Neuron (in vitro differentiated cells): ENCODE measurements at regions not wholly inside any gene's neighbourhood (a gene's known extent, or its start where the extent isn't known, plus 50 kb on each side); places are given as distances from the start of the nearest gene placed in this dataset.

Experiments
- H2AFZ ChIP-seq: one replicate; pipeline ENCODE4 v1.6.1; 2013; ENCODE audit warnings: low read depth, mild to moderate bottlenecking, inconsistent platforms, low read length, moderate library complexity
- H3K27me3 ChIP-seq: one replicate; pipeline ENCODE4 v1.6.1; 2013; ENCODE audit warnings: low read length; ENCODE audit not compliant: insufficient read depth
- H3K36me3 ChIP-seq: one replicate; pipeline ENCODE4 v1.6.1; 2013; ENCODE audit warnings: low read length; ENCODE audit not compliant: insufficient read depth
- H3K4me1 ChIP-seq: one replicate; pipeline ENCODE4 v1.6.1; 2013; ENCODE audit warnings: low read length; ENCODE audit not compliant: insufficient read depth
- H3K4me3 ChIP-seq: 2 replicates; pipeline ENCODE4 v1.5.1; 2013; ENCODE audit warnings: mild to moderate bottlenecking, low read length, moderate library complexity
- H3K9me3 ChIP-seq: one replicate; pipeline ENCODE4 v1.6.1; 2013; ENCODE audit warnings: low read length

- no peaks in the 10 kb centered on the region for H3K4me1 ChIP-seq
- peaks cover 4% of the 10 kb centered on the region for H3K27me3 ChIP-seq
- no peak overlapping the region for H3K4me3 ChIP-seq
- no peaks in the 10 kb centered on the region for H3K36me3 ChIP-seq
- no peak overlapping the region for H2AFZ ChIP-seq
- H3K9me3 ChIP-seq, result no peaks in the 10 kb centered on the region
These were observed 168.3 kb upstream of the RPS6KA3 start for GRCh38 chrX:20434986-20435385.

- H2AFZ ChIP-seq, result no peak overlapping the region
- no peak overlapping the region for H3K4me3 ChIP-seq
- H3K36me3 ChIP-seq, result no peaks in the 10 kb centered on the region
- H3K9me3 ChIP-seq, result no peaks in the 10 kb centered on the region
- no peaks in the 10 kb centered on the region for H3K4me1 ChIP-seq
- H3K27me3 ChIP-seq, result peaks cover 4% of the 10 kb centered on the region
These were observed 166.7 kb upstream of the RPS6KA3 start for GRCh38 chrX:20433388-20433775.

- H3K4me1 ChIP-seq, result no peaks in the 10 kb centered on the region
- H2AFZ ChIP-seq, result no peak overlapping the region
- H3K36me3 ChIP-seq, result no peaks in the 10 kb centered on the region
- no peak overlapping the region for H3K4me3 ChIP-seq
- H3K9me3 ChIP-seq, result no peaks in the 10 kb centered on the region
- H3K27me3 ChIP-seq, result peaks cover 4% of the 10 kb centered on the region
These were observed 166.2 kb upstream of the RPS6KA3 start for GRCh38 chrX:20432746-20433387.

- Histone ChIP-seq H2AFZ (no peak overlapping the region), H3K4me1 (no peaks in the 10 kb centered on the region), H3K9me3 (no peaks in the 10 kb centered on the region), H3K36me3 (no peaks in the 10 kb centered on the region), H3K27me3 (peaks cover 10% of the 10 kb centered on the region), H3K4me3 (no peak overlapping the region)
These were observed 165.3 kb upstream of the RPS6KA3 start for GRCh38 chrX:20432048-20432447.

- Histone ChIP-seq H3K27me3 (peaks cover 10% of the 10 kb centered on the region), H3K9me3 (no peaks in the 10 kb centered on the region), H3K36me3 (no peaks in the 10 kb centered on the region), H3K4me1 (no peaks in the 10 kb centered on the region), H3K4me3 (no peak overlapping the region), H2AFZ (no peak overlapping the region)
These were observed 164.8 kb upstream of the RPS6KA3 start for GRCh38 chrX:20431486-20431885.

GRCh38 chrX:20427173-20427770, 160.6 kb upstream of the RPS6KA3 start:
- Histone ChIP-seq H3K4me1 (no peaks in the 10 kb centered on the region), H3K9me3 (no peaks in the 10 kb centered on the region), H3K4me3 (no peak overlapping the region), H3K36me3 (no peaks in the 10 kb centered on the region), H2AFZ (no peak overlapping the region), H3K27me3 (peaks cover 6% of the 10 kb centered on the region)

GRCh38 chrX:20421697-20422096, 155.0 kb upstream of the RPS6KA3 start:
- Histone ChIP-seq H3K4me3 (no peak overlapping the region), H3K36me3 (no peaks in the 10 kb centered on the region), H3K9me3 (no peaks in the 10 kb centered on the region), H3K27me3 (peaks cover 8% of the 10 kb centered on the region), H3K4me1 (no peaks in the 10 kb centered on the region), H2AFZ (no peak overlapping the region)

GRCh38 chrX:20421275-20421674, 154.6 kb upstream of the RPS6KA3 start:
- Histone ChIP-seq H2AFZ (no peak overlapping the region), H3K27me3 (peaks cover 8% of the 10 kb centered on the region), H3K36me3 (no peaks in the 10 kb centered on the region), H3K4me1 (no peaks in the 10 kb centered on the region), H3K4me3 (no peak overlapping the region), H3K9me3 (no peaks in the 10 kb centered on the region)

GRCh38 chrX:20420058-20420457, 153.3 kb upstream of the RPS6KA3 start:
- H3K36me3 ChIP-seq, result no peaks in the 10 kb centered on the region
- H3K9me3 ChIP-seq, result no peaks in the 10 kb centered on the region
- H3K27me3 ChIP-seq, result peaks cover 8% of the 10 kb centered on the region
- H2AFZ ChIP-seq, result no peak overlapping the region
- H3K4me1 ChIP-seq, result no peaks in the 10 kb centered on the region
- no peak overlapping the region for H3K4me3 ChIP-seq

GRCh38 chrX:20418379-20419150, 151.9 kb upstream of the RPS6KA3 start:
- H3K4me1 ChIP-seq, result no peaks in the 10 kb centered on the region
- H3K36me3 ChIP-seq, result no peaks in the 10 kb centered on the region
- no peaks in the 10 kb centered on the region for H3K9me3 ChIP-seq
- no peak overlapping the region for H2AFZ ChIP-seq
- no peak overlapping the region for H3K4me3 ChIP-seq
- H3K27me3 ChIP-seq, result peaks cover 8% of the 10 kb centered on the region

GRCh38 chrX:20414762-20415445, 148.2 kb upstream of the RPS6KA3 start:
- Histone ChIP-seq H3K4me1 (no peaks in the 10 kb centered on the region), H2AFZ (no peak overlapping the region), H3K9me3 (no peaks in the 10 kb centered on the region), H3K27me3 (peaks cover 8% of the 10 kb centered on the region), H3K36me3 (no peaks in the 10 kb centered on the region), H3K4me3 (no peak overlapping the region)

GRCh38 chrX:20414066-20414465, 147.4 kb upstream of the RPS6KA3 start:
- Histone ChIP-seq H2AFZ (no peak overlapping the region), H3K36me3 (no peaks in the 10 kb centered on the region), H3K9me3 (no peaks in the 10 kb centered on the region), H3K4me3 (no peak overlapping the region), H3K27me3 (peaks cover 4% of the 10 kb centered on the region), H3K4me1 (no peaks in the 10 kb centered on the region)

GRCh38 chrX:20412871-20413486, 146.3 kb upstream of the RPS6KA3 start:
- no peak overlapping the region for H3K4me3 ChIP-seq
- H3K9me3 ChIP-seq, result no peaks in the 10 kb centered on the region
- peaks cover 4% of the 10 kb centered on the region for H3K27me3 ChIP-seq
- H2AFZ ChIP-seq, result no peak overlapping the region
- no peaks in the 10 kb centered on the region for H3K36me3 ChIP-seq
- no peaks in the 10 kb centered on the region for H3K4me1 ChIP-seq
